H9 (cell line): ENCODE measurements at regions not wholly inside any gene's neighbourhood (a gene's known extent, or its start where the extent isn't known, plus 50 kb on each side); places are given as distances from the start of the nearest gene placed in this dataset.

Source experiments
- DNase-seq: peaks from one replicate; pipeline ENCODE4 v3.0.0-alpha.2; 2017
- H2AFZ ChIP-seq: one replicate; pipeline ENCODE4 v1.6.1; 2013; ENCODE audit warnings: mild to moderate bottlenecking, low read length, control low read depth, moderate library complexity
- H2AK5ac ChIP-seq: 2 replicates; pipeline ENCODE4 v1.6.1; 2013; ENCODE audit warnings: low read length, control low read depth, mixed read lengths; ENCODE audit not compliant: insufficient read length
- H2BK120ac ChIP-seq: one replicate; pipeline ENCODE4 v1.6.1; 2013; ENCODE audit warnings: low read depth, mild to moderate bottlenecking, low read length, control low read depth, inconsistent platforms; ENCODE audit not compliant: poor library complexity, severe bottlenecking
- H2BK12ac ChIP-seq: 2 replicates; pipeline ENCODE4 v1.6.1; 2013; ENCODE audit warnings: low read length, control low read depth, mixed read lengths, low read depth; ENCODE audit not compliant: insufficient read length
- H2BK15ac ChIP-seq: 2 replicates; pipeline ENCODE4 v1.6.1; 2013; ENCODE audit warnings: low read depth, low read length, control low read depth
- H2BK20ac ChIP-seq: one replicate; pipeline ENCODE4 v1.6.1; 2013; ENCODE audit warnings: low read depth, mild to moderate bottlenecking, low read length, control low read depth, inconsistent platforms; ENCODE audit not compliant: poor library complexity, severe bottlenecking
- H2BK5ac ChIP-seq: 2 replicates; pipeline ENCODE4 v1.6.1; 2013; ENCODE audit warnings: low read length, control low read depth, mixed read lengths; ENCODE audit not compliant: insufficient read length
- H3K14ac ChIP-seq: 2 replicates; pipeline ENCODE4 v1.6.1; 2013; ENCODE audit warnings: low read length, control low read depth; ENCODE audit not compliant: insufficient read depth
- H3K18ac ChIP-seq: 2 replicates; pipeline ENCODE4 v1.6.1; 2013; ENCODE audit warnings: low read depth, mild to moderate bottlenecking, mixed read lengths, low read length, control low read depth; ENCODE audit not compliant: insufficient read length
- H3K23ac ChIP-seq: 2 replicates; pipeline ENCODE4 v1.6.1; 2013; ENCODE audit warnings: low read length, control low read depth, mixed read lengths, low read depth; ENCODE audit not compliant: insufficient read length
- H3K23me2 ChIP-seq: 2 replicates; pipeline ENCODE4 v1.6.1; 2013; ENCODE audit warnings: low read depth, mild to moderate bottlenecking, mixed read lengths, low read length, control low read depth; ENCODE audit not compliant: insufficient read length, poor library complexity, severe bottlenecking
- H3K27ac ChIP-seq: 2 replicates; pipeline ENCODE4 v1.5.1; 2013; ENCODE audit warnings: low read length, control low read depth, mixed read lengths, low read depth; ENCODE audit not compliant: insufficient read length
- H3K27me3 ChIP-seq: 2 replicates; pipeline ENCODE4 v1.6.1; 2013; ENCODE audit warnings: low read length, control low read depth, inconsistent platforms; ENCODE audit not compliant: insufficient read depth
- H3K4ac ChIP-seq: 2 replicates; pipeline ENCODE4 v1.6.1; 2013; ENCODE audit warnings: low read depth, mild to moderate bottlenecking, control low read depth, inconsistent platforms, low read length, moderate library complexity
- H3K4me1 ChIP-seq: 2 replicates; pipeline ENCODE4 v1.6.1; 2013; ENCODE audit warnings: low read length, control low read depth, inconsistent platforms; ENCODE audit not compliant: insufficient read depth
- H3K4me2 ChIP-seq: 2 replicates; pipeline ENCODE4 v1.6.1; 2013; ENCODE audit warnings: low read length, control low read depth, mixed read lengths; ENCODE audit not compliant: insufficient read length, insufficient read depth
- H3K56ac ChIP-seq: 2 replicates; pipeline ENCODE4 v1.6.1; 2013; ENCODE audit warnings: low read depth, mild to moderate bottlenecking, mixed read lengths, low read length, control low read depth; ENCODE audit not compliant: insufficient read length
- H3K79me1 ChIP-seq: 2 replicates; pipeline ENCODE4 v1.6.1; 2013; ENCODE audit warnings: low read depth, mild to moderate bottlenecking, moderate library complexity, low read length, control low read depth, inconsistent platforms; ENCODE audit not compliant: insufficient read depth, poor library complexity, severe bottlenecking
- H3K79me2 ChIP-seq: 2 replicates; pipeline ENCODE4 v1.6.1; 2013; ENCODE audit warnings: low read length, control low read depth, inconsistent platforms; ENCODE audit not compliant: insufficient read depth
- H3K9ac ChIP-seq: 2 replicates; pipeline ENCODE4 v1.6.1; 2013; ENCODE audit warnings: low read length, control low read depth, mixed read lengths; ENCODE audit not compliant: insufficient read length; ENCODE audit errors: extremely low read depth
- H3K9me3 ChIP-seq: one replicate; pipeline ENCODE4 v1.6.1; 2013; ENCODE audit warnings: low read depth, low read length, inconsistent platforms; ENCODE audit not compliant: control insufficient read depth
- H3T11ph ChIP-seq: one replicate; pipeline ENCODE4 v1.6.1; 2013; ENCODE audit warnings: mild to moderate bottlenecking, low read length, control low read depth, inconsistent platforms
- H4K20me1 ChIP-seq: one replicate; pipeline ENCODE4 v1.6.1; 2013; ENCODE audit not compliant: control insufficient read depth, insufficient read length, insufficient read depth
- H4K5ac ChIP-seq: 2 replicates; pipeline ENCODE4 v1.6.1; 2013; ENCODE audit warnings: low read depth, mild to moderate bottlenecking, mixed read lengths, low read length, control low read depth; ENCODE audit not compliant: insufficient read length
- H4K8ac ChIP-seq: replicated peaks from 2 replicates; pipeline ENCODE4 v1.6.1; 2013; ENCODE audit warnings: low read length, control low read depth, mixed read lengths, low read depth; ENCODE audit not compliant: insufficient read length
- H4K91ac ChIP-seq: 2 replicates; pipeline ENCODE4 v1.6.1; 2013; ENCODE audit warnings: low read depth, mild to moderate bottlenecking, moderate library complexity, mixed read lengths, low read length, control low read depth; ENCODE audit not compliant: insufficient read length
- H3K27ac Mint-ChIP-seq, 3 experiments: 2 replicates in 2 of 3; 3 replicates in 1 of 3; pipeline ENCODE4 v1.8.0; 2020 to 2021; ENCODE audit warnings: mixed read lengths in 3 of 3, mild to moderate bottlenecking in 1 of 3, moderate library complexity in 1 of 3
- H3K27me3 Mint-ChIP-seq: 2 replicates; pipeline ENCODE4 v1.8.0; 2021; ENCODE audit warnings: low read depth, mild to moderate bottlenecking, moderate library complexity, mixed read lengths
- H3K36me3 Mint-ChIP-seq, 3 experiments: 2 replicates in 2 of 3; 3 replicates in 1 of 3; pipeline ENCODE4 v1.8.0; 2020 to 2021; ENCODE audit warnings: low read depth in 3 of 3, mixed read lengths in 3 of 3; ENCODE audit not compliant: insufficient read depth in 1 of 3
- H3K4me1 Mint-ChIP-seq, 2 experiments: 2 replicates each; pipeline ENCODE4 v1.8.0; 2020; ENCODE audit warnings: mixed read lengths in 2 of 2
- H3K4me3 Mint-ChIP-seq, 2 experiments: 2 replicates in 1 of 2; 3 replicates in 1 of 2; pipeline ENCODE4 v1.8.0; 2020 to 2021; ENCODE audit warnings: mild to moderate bottlenecking in 2 of 2, mixed read lengths in 2 of 2, moderate library complexity in 1 of 2
- H3K9me3 Mint-ChIP-seq, 2 experiments: 2 replicates in 1 of 2; 3 replicates in 1 of 2; pipeline ENCODE4 v1.8.0; 2020; ENCODE audit warnings: mild to moderate bottlenecking in 2 of 2, mixed read lengths in 2 of 2, moderate library complexity in 1 of 2
- WGBS: extraction: QIAGEN DNeasy Blood & Tissue Kit; methylation state at CpG from one replicate; pipeline ENCODE4 v1.1.7; 2013; ENCODE audit warnings: missing lambda C conversion rate, low lambda C conversion rate, mixed read lengths; ENCODE audit not compliant: insufficient read length; ENCODE audit errors: extremely low coverage; 5-methylcytosine and 5-hydroxymethylcytosine counted together
- TF ChIP-seq, protein P1 (sequence below): fragments of 200-600 bp; sonication (generic); conservative IDR thresholded peaks from 3 replicates; pipeline ENCODE4 v1.8.0; 2021; ENCODE audit warnings: antibody characterized with exemption, mild to moderate bottlenecking

DNA sequence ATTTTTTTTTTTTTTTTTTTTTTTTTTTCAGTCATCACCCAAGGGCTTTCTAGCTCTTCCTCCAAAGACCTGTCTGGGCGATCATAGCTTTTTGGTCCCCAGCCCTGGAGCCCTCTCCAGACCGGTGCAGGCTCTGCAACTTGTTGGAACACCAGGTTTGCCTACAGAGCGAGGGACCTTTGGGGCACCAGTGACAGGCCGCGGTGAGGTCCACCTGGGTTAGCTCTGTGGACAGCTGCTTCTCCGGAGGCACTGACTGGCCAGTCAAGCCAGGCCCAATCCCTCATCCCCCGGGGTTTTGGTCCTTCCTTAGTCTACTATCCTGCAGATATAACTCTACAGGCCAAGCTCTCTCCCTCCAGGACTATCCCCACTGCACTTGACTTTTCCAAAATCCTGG is 86.8 kb upstream of the SMNDC1 start:
- H2AFZ ChIP-seq: no peak overlapping the region
- no peak overlapping the region for H2BK20ac ChIP-seq
- no peaks in the 10 kb centered on the region for H3K23me2 ChIP-seq
- no peaks in the 10 kb centered on the region for H3K27me3 ChIP-seq
- no peak overlapping the region for H2BK120ac ChIP-seq
- H3K9me3 ChIP-seq: no peaks in the 10 kb centered on the region
- no peak overlapping the region for H3T11ph ChIP-seq
- Mint-ChIP-seq H3K27me3 (peaks cover 8% of the 10 kb centered on the region), H3K36me3 (no peaks in the 10 kb centered on the region; a peak in 1 of 7 replicates), H3K27ac (no peak overlapping the region), H3K9me3 (no peaks in the 10 kb centered on the region; a peak in 1 of 5 replicates), H3K4me1 (peaks cover 17 to 23% of the 10 kb centered on the region in 2 experiments), H3K4me3 (no peak overlapping the region)
- H3K4ac ChIP-seq: no peak overlapping the region
- no peak overlapping the region for H4K8ac ChIP-seq
- H2AK5ac ChIP-seq: no peak overlapping the region
- TF ChIP-seq, protein P1, sequence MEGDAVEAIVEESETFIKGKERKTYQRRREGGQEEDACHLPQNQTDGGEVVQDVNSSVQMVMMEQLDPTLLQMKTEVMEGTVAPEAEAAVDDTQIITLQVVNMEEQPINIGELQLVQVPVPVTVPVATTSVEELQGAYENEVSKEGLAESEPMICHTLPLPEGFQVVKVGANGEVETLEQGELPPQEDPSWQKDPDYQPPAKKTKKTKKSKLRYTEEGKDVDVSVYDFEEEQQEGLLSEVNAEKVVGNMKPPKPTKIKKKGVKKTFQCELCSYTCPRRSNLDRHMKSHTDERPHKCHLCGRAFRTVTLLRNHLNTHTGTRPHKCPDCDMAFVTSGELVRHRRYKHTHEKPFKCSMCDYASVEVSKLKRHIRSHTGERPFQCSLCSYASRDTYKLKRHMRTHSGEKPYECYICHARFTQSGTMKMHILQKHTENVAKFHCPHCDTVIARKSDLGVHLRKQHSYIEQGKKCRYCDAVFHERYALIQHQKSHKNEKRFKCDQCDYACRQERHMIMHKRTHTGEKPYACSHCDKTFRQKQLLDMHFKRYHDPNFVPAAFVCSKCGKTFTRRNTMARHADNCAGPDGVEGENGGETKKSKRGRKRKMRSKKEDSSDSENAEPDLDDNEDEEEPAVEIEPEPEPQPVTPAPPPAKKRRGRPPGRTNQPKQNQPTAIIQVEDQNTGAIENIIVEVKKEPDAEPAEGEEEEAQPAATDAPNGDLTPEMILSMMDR: no peak
- no peak overlapping the region for H3K4me2 ChIP-seq
- H2BK12ac ChIP-seq: no peak overlapping the region
- peaks cover 6% of the 10 kb centered on the region; the same call in 1 of the 2 replicates for H3K4me1 ChIP-seq
- H3K9ac ChIP-seq: no peak overlapping the region
- no peak overlapping the region for H3K18ac ChIP-seq
- WGBS: no CpG with 5 or more reads among the region's 7 CpGs
- no peak overlapping the region for H3K23ac ChIP-seq
- H3K14ac ChIP-seq: no peak overlapping the region
- H4K5ac ChIP-seq: no peak overlapping the region
- no peaks in the 10 kb centered on the region for H3K79me2 ChIP-seq
- no peak overlapping the region for H3K27ac ChIP-seq
- H4K91ac ChIP-seq: no peak overlapping the region
- H2BK5ac ChIP-seq: no peak overlapping the region
- no peak overlapping the region for H2BK15ac ChIP-seq
- no peak for DNase-seq
- no peak overlapping the region for H3K56ac ChIP-seq
- no peaks in the 10 kb centered on the region for H3K79me1 ChIP-seq
- no peaks in the 10 kb centered on the region for H4K20me1 ChIP-seq
